Jurkat, Clone E6-1 (cell line): ENCODE measurements at regions not wholly inside any gene's neighbourhood (a gene's known extent, or its start where the extent isn't known, plus 50 kb on each side); places are given as distances from the start of the nearest gene placed in this dataset.

Experiments used
- DNase-seq: peaks from one replicate; pipeline ENCODE4 v3.0.0-alpha.2; 2011; ENCODE audit warnings: low read depth, low spot score
- H3K4me3 ChIP-seq: 2 replicates; pipeline ENCODE4 v1.5.1; 2011; ENCODE audit warnings: mild to moderate bottlenecking, low read length, control low read depth, moderate library complexity

DNA sequence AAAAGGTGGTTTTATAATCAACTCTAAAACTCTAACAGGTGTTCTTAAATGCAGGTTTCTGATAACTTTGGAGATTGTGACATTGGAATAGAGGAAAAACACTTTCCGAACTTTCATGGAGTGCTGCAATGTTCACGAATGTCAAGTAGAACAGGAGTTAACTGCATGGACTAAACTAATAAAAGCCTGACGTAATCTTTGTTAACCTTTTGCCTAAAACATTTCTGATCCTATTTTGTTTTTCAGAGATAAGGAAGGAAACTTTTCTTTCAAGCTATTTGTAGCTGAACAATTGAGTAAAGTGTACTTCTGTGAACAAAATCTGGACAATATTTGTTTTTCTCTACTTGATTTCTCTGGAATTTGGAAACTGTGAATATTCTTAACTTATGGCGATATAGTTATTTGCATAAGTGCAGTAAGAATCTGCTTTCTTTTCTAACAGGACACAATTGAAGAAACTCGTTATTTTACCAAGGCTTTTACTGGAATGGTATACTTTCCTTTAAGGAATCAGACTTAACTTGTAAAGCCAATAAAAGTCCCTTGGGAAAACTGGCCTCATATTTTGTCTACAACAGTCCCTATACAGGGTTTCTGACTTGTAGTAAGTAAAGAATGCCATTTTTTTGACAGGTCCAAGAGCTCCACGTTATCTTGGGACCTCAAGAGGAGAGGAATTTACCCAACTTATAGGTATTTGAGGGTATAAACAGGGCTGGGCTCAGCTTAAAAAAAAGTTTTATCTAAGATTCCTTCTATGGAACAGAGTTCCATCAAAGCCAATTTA lies 154.7 kb downstream of the NXNL2 start:
- DNase-seq = no peak
- H3K4me3 ChIP-seq = no peak overlapping the region

DNA sequence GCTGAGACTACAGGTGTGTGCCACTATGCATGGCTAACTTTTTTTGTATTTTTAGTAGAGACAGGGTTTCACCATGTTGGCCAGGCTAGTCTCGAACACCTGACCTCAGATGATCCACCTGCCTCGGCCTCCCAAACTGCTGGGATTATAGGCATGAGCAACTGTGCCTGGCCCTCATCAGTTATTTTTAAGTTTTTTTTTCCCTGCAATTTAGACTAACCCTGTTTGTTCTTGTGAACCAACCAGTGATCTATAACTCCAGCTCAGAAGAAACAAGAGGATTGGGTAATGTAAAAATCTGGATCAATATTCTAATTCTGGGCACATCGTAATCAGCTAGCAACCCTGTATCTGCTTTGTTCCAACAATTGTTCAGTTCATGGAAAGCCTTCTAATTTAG lies 155.7 kb downstream of the NXNL2 start:
- no peak for DNase-seq
- no peak overlapping the region for H3K4me3 ChIP-seq

DNA sequence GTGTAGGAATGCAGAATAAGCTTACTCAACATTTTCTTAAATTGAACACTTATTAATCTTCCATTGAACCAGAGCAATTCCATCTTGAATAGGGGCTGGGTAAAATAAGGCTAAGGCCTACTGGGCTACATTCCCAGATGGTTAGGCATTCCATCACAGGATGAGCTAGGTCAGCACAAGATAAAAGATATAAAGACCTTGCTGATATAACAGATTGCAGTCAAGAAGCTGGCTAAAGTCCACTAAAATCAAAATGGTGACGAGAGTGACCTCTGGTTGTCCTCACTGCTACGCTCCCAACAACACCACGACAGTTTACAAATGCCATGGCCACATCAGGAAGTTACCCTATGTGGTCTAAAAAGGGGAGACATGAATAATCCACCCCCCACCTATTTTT lies 156.1 kb downstream of the NXNL2 start:
- DNase-seq = no peak
- H3K4me3 ChIP-seq = no peak overlapping the region

DNA sequence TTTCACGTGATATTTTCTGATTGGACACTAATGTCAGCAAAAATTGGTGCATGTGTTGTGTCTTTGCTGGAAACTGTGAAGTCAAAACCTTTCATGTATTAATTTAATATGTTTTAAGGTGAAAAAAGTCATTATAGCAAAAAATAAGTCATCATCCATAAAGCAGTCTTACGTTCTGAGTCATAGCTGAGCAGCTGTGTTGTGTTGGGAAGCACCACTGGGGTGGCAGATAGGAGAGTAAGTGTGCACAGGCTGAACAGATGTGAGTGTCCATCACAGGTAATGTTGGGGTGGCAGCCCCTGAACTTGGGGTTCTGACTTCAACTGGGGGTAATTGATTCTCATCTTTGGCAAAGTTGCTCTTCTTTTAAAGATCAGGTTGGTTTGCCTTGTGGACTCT lies 156.8 kb downstream of the NXNL2 start:
- no peak for DNase-seq
- H3K4me3 ChIP-seq = no peak overlapping the region

DNA sequence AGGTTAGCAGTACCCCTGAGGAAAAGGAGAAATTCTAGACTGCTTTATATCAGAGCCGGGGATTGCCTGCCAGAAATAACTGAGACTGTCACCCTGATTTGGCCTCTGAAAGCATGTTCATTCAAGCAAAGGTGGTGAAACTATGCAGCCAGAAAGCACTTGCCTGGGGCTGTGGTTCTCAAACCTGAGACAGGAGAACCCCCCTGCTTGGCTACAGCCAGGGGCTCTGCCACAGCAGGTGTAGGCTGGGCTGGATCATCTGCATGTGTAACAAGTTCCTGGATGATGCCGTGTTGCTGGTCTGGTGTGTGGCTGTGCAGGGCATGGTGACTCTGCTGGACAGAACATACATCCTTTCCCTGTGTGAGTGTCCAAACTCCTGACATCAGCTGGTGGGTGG lies 157.8 kb downstream of the NXNL2 start:
- no peak overlapping the region for H3K4me3 ChIP-seq
- no peak for DNase-seq

DNA sequence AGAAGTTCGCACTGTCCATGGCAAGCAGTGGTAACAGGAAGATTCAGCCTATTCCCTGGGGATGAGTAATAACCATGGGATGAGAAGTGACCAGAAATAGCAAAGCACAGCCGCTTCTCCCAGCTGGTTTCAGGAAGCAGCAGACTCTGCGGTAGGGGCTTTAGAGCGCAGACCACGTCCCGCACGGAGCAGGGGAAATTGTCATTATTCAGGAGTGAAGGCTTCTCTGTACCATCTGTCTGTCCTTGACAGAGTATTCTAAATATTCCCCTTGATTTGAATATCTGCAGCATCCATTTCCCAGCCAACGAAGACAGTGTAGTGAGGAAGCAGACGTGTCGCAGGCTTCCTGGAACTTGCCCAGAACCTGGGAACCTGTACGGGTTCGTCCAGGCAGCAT lies 159.6 kb downstream of the NXNL2 start:
- DNase-seq = no peak
- H3K4me3 ChIP-seq = no peak overlapping the region

DNA sequence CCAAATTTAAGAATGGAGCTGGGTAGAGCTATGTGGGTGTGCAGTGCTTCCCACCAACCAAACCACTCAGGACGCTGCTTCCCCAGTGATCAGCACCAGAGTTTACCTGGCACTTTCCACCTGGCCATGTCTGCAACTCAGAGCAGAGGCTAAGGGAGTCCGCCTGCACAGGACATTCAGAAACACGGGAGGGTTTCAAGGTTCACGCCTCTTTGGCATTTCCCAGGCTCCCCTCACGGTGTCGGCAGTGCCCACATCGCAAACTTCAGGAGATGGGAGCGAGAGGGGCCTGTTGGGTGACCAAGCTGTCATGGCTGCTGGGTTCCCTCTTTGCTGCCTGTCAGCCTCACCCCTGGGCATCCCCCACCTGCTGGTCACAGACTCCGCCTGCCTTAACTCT lies 161.5 kb downstream of the NXNL2 start:
- H3K4me3 ChIP-seq = no peak overlapping the region
- no peak for DNase-seq

DNA sequence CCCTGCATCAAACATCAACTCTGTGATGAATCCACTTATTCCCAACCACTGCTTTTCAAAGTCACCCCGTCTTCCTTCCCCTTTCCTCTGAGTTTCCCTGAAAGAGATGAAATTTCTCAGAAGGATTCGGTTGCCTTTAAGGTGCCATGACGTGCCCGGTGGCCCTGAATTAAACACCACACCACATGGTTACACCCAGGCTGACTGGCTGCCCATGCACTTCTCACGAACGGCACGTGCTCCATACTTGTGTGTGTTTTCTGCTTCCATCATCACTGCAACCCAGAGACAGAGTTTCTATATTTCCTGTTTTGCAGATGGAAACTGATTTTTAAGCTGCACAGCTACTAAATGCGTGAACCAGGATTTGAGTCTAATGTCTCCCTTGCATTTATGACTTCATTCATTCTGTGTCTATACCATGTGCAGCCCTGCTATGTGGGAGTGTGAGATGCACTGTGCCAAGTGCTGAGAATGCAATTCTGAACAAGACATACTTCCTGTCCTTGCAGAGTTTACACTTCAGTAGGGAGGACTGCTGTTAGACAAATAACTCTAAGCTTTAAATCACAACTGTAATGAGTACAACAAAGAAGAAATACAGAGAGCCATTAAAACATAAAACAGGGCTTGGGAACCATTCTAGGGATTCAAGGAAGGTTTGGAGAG lies 162.9 kb downstream of the NXNL2 start:
- no peak for DNase-seq
- H3K4me3 ChIP-seq = no peak overlapping the region

DNA sequence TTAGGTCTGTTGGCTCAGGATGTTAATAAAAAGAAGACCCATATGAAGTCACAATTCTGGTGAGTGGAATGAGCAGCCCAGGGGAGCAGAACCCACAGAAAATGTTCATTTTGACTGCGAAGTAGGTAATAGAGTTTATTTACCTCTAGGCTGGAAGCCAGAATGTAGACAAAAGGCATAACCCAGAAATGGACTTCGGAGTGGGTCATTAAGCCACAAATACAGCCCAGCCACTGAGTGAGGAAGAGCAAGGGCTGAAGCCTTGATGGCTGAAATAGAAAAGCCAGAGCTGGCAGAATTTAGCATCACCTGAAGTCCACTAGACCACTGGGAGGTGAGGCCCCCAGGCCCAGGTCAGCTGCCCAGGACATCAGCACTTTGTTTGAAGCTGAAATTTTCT lies 168.0 kb downstream of the NXNL2 start:
- DNase-seq = no peak

DNA sequence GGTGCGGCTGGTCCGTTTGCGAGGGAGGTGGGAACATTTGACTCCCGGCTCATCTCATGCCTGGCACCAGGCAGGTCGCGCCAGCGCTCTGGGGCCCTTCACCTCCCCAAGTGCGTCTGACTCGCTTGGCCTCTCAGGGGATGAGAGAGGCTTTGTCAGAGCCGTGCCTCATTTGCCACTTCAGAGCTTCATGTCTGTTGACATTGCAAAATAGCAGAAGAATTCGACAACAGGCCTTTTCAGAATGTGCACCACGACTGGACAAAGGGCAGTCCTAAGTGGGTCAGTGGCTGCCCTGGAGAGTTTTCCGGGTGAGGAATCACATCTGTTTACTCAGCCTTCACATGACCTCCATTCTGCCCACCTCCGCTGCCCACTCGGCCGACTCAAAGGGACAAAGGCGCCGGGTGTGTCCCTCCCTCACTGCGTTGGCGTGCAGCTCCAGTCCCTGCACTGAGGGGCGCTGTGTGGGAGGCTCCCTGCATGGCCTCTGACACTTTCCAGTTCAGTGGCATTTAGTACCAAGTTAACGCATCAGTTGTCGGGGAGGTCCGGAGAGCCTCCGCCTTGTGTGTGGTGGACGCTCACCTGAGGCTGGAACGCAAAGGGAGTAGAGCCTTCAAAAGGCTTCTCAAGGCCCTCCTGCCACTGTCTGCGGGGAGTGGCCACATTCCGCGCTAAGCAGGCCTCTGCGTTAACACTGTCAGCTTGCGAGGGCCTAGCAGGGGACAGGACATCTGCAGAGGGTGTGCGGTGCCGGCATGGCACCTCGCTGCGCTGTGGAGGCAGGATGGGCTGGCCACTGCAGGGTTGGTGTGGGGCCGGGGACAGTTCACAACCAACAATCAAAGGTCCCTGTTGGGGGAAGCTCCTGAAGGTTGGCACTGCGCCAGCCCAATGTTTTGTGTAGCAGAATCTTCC lies 171.5 kb downstream of the NXNL2 start:
- DNase-seq = no peak

More for the DNA sequence above, 168.0 kb downstream of the NXNL2 start:
- H3K4me3 ChIP-seq = no peak overlapping the region

DNA sequence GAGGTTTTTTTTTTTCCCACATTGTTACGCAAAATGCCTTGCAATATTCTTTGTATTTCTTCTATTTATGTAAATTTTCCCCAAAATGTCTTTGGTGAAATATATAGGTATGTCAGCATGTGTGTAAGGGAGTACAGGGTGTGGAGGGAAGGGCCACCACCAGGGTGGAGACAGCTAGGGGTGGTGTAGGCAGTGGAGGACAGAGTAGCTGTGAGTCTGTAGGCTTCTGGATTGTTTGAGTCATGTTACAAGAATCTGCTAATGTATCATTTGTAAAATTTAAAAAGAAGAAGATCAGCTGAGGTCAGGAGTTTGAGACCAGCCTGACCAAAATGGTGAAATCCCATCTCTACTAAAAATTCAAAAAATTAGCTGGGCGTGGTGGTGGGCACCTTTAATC lies 175.5 kb downstream of the NXNL2 start:
- DNase-seq = no peak
- H3K4me3 ChIP-seq = no peak overlapping the region

More for the DNA sequence above, 171.5 kb downstream of the NXNL2 start:
- H3K4me3 ChIP-seq = no peak overlapping the region

DNA sequence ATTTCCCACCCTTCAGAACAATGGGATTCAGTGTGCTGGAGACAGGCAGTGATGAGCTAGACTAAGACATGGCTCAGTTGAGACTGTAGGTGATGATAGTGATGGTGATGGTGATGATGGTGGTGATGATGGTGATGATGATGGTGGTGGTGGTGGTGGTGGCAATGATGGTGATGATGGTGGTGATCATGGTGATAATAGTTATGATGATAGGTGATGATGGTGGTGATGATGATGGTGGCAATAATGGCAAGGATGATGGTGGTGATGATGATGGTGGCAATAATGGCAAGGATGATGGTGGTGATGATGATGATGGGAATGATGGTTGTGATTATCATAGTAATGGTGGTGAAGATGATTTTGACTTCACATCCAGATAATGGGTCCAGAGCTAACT lies 176.7 kb downstream of the NXNL2 start:
- DNase-seq = no peak
- H3K4me3 ChIP-seq = no peak overlapping the region

DNA sequence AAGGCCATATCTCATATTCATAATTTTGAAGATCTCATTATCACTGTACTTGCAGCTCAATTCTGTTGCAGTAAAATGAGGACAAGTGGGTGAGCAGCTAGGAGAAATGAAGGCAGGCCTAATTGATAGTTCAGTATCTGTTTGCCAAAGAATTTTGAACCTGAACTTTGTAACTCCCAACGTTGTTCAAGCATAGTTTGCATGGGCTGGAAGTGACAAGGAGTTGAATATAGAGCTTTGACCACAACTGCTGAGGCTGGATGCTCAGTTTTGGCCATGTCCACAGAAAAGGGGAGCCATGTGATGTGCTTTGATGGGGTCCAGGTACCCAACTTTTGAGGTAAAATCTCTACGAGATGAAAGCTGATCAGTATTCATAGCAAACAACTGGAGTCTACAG lies 177.5 kb downstream of the NXNL2 start:
- DNase-seq = no peak
- no peak overlapping the region for H3K4me3 ChIP-seq

DNA sequence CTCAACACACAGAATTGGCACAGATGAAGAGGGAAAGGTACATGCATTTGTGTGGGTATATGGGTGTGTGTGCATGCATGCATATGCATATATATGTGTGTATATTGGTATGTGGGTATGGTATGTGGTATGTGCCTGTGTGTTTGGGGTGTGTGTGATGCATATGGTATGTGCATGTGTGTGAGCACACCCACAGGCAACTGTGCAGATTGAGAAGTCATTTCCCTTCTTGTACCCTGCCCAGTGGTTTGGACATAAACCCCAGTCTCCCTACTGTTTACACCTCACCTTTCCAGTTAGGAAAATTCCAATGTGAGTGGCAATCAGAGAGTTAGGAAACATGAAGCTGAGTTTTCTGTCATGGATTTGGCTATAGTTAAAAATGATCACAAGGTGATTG lies 178.0 kb downstream of the NXNL2 start:
- DNase-seq = no peak
- no peak overlapping the region for H3K4me3 ChIP-seq

DNA sequence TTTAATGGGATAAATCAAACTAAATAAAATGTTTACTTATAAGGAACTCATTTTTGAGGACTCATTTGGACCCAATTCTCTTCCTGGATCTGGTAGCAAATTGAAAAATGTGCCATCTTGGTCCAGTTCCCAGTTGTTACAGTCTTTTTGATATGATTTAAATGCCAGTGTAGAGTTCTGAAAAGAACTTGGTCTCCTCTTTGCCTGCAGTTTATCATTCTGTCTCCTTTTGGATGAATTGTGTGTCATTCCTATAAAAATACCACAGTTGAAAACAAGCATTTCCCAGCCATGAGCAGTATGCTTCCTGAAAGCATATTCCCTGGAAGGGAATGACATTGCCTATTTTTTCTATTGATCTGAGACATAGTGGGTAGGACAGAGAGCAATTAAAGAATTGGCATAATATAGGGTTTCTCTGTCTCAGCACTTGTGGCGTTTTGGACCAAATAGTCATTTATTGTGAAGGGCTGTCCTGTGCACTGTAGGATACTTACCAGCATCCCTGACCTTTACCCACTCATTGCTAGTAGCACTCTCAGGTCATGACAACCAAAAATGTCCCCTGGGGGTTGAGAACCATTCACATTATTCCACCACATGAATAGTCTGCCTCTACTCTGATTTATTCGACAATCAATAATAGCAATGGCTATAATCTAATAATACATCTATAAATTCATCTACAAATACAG lies 181.8 kb downstream of the NXNL2 start:
- H3K4me3 ChIP-seq = no peak overlapping the region
- no peak for DNase-seq

DNA sequence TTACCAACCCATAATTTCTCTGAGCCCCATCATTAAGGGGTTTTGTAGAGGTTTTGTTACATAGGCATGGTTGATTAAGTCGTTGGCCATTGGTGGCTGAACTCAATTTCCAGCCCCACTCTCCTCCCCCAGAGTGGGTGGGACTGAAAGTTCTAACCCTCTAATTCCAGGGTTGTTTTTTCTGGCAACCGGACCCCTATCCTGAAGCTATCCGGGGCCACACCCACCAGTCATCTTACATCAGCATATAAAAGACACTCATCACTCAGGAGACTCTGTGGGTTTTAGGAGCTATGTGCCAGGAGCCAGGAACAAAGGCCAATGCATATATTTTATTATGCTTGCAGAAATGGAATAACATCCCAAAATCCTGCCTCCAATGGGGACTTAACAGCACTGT lies 186.0 kb downstream of the NXNL2 start:
- no peak for DNase-seq
- H3K4me3 ChIP-seq = no peak overlapping the region

DNA sequence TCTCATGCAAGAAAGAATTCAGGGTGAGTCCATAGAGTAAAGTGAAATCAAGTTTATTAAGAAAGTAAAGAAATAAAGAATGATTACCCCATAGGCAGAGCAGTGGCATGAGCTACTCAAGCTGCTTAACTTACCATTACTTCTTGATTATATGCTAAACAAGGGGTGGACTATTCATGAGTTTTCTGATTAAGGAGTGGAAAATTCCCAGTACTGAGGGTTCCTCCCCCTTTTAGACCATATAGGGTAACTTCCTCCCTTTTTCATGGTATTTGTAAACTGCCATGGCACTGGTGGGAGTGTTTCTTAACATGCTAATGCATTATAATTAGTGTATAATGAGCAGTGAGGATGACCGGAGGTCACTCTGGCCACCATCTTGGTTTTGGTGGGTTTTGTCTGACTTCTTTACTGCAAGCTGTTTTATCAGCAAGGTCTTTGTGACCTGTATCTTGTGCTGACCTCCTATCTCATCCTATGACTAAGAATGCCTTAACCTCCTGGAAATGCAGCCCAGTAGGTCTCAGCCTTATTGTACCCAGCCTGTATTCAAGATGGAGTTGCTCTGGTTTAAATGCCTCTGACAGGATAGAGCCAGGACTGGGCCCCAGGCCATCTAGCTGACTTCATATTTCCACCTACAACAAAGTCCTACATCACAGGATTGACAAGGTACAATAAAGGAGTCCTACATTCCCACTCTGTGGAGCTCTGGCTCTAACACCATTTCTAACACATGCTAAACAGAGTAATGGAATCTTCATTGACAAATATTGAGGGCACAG lies 186.7 kb downstream of the NXNL2 start:
- no peak overlapping the region for H3K4me3 ChIP-seq
- no peak for DNase-seq

DNA sequence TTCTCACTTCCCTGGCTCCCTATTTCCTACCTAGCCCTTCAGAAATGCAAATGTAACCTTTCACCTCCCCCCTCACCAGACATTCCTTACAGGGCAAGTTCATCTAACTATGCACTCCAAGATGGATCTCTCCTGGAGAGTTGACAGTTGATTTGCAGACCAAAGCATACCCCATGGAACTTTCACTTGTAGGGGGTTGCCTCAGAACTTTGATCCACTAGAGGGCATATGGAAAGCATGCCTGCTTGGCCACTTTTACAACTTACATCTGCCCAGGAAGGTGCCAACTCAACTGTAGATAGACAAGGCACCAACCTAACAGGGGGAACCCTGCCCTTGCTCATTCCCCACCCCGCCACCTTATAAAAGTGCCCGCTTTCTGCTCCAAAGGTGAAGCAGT lies 187.8 kb downstream of the NXNL2 start:
- peak; percentile 63 for DNase-seq
- no peak overlapping the region for H3K4me3 ChIP-seq

DNA sequence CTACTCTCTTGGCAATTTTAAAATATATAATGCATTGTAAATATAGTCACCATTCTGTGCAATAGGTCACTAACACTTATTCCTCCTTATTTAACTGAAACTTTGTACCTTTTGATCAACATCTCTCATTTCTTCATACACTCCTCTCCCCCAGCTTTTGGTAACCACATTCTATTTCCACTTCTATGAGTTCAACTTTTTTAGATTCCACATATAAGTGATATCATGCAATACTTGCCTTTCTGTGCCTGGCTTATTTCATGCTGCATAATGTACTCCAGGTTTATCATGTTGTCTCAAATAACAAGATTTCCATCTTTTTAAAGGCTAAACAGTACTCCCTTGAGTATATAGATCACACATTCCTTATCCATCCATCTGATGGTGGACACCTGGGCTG lies 188.8 kb downstream of the NXNL2 start:
- no peak overlapping the region for H3K4me3 ChIP-seq
- DNase-seq = no peak
